CD14-positive monocyte (primary cell): ENCODE measurements at regions not wholly inside any gene's neighbourhood (a gene's known extent, or its start where the extent isn't known, plus 50 kb on each side); places are given as distances from the start of the nearest gene placed in this dataset.
"Not testable (repeated sequence)": the region's sequence is repeated elsewhere in the genome, so short reads cannot be mapped to it uniquely, and the experiment has no call there.

Experiments used
- DNase-seq, 3 donors: peaks; one replicate each; pipeline ENCODE4 v3.0.0-alpha.2; 2011 to 2022
- H2AFZ ChIP-seq: 2 replicates; pipeline ENCODE4 v1.6.0; 2012; ENCODE audit warnings: mild to moderate bottlenecking, low read depth, low read length, inconsistent platforms; ENCODE audit not compliant: insufficient read depth, poor library complexity, severe bottlenecking
- H3K27ac ChIP-seq, 2 donors: 1 replicate in 1 of 2; 2 replicates in 1 of 2; pipeline ENCODE4 v1.5.1; 2012 to 2013; ENCODE audit warnings: low read length in 2 of 2, control low read depth in 1 of 2, inconsistent platforms in 1 of 2, low read depth in 1 of 2, mild to moderate bottlenecking in 1 of 2
- H3K27me3 ChIP-seq, 2 donors: one replicate each; pipeline versions ENCODE4 v1.6.0 to v1.6.1; 2011 to 2013; ENCODE audit warnings: low read length in 2 of 2; ENCODE audit not compliant: control insufficient read depth in 2 of 2, insufficient read depth in 2 of 2
- H3K36me3 ChIP-seq, 2 donors: replicated peaks in 1 of 2; 1 replicate in 1 of 2; 2 replicates in 1 of 2; pipeline versions ENCODE4 v1.5.1 to v1.6.1; 2012 to 2013; ENCODE audit warnings: low read length in 2 of 2, control low read depth in 1 of 2, inconsistent platforms in 1 of 2, mild to moderate bottlenecking in 1 of 2; ENCODE audit not compliant: insufficient read depth in 2 of 2, control insufficient read depth in 1 of 2
- H3K4me1 ChIP-seq, 2 donors: 1 replicate in 1 of 2; 2 replicates in 1 of 2; pipeline versions ENCODE4 v1.5.1 to v1.6.1; 2012 to 2013; ENCODE audit warnings: low read length in 2 of 2, control low read depth in 1 of 2, inconsistent platforms in 1 of 2, mild to moderate bottlenecking in 1 of 2, moderate library complexity in 1 of 2; ENCODE audit not compliant: insufficient read depth in 2 of 2, control insufficient read depth in 1 of 2
- H3K4me2 ChIP-seq: replicated peaks from 2 replicates; pipeline ENCODE3; 2012; ENCODE audit warnings: low read length, moderate library complexity, mild to moderate bottlenecking; ENCODE audit not compliant: poor library complexity, severe bottlenecking; ENCODE audit errors: extremely low read depth
- H3K4me3 ChIP-seq, 3 experiments: fragments of 200-600 bp in 1 of 3; sonication (generic) in 1 of 3; replicated peaks in 1 of 3; 1 replicate in 2 of 3; 2 replicates in 1 of 3; pipeline ENCODE4 v1.5.1; 2011 to 2013; ENCODE audit warnings: low read length in 3 of 3, mild to moderate bottlenecking in 3 of 3, control low read depth in 2 of 3, low read depth in 2 of 3, inconsistent platforms in 1 of 3, moderate library complexity in 1 of 3
- H3K79me2 ChIP-seq: 2 replicates; pipeline ENCODE4 v1.6.0; 2012; ENCODE audit warnings: mild to moderate bottlenecking, control low read depth, inconsistent platforms, low read length, moderate library complexity; ENCODE audit not compliant: insufficient read depth
- H3K9ac ChIP-seq: 2 replicates; pipeline ENCODE4 v1.6.0; 2017; ENCODE audit warnings: low read length, mild to moderate bottlenecking; ENCODE audit not compliant: insufficient read depth, poor library complexity, severe bottlenecking
- H3K9me3 ChIP-seq, 2 donors: replicated peaks in 1 of 2; 1 replicate in 1 of 2; 2 replicates in 1 of 2; pipeline versions ENCODE4 v1.5.1 to v1.6.1; 2012 to 2013; ENCODE audit warnings: low read length in 2 of 2, control low read depth in 1 of 2; ENCODE audit not compliant: control insufficient read depth in 1 of 2, insufficient read depth in 1 of 2
- H4K20me1 ChIP-seq: 2 replicates; pipeline ENCODE4 v1.6.0; 2012; ENCODE audit warnings: mild to moderate bottlenecking, low read length, control low read depth, moderate library complexity; ENCODE audit not compliant: insufficient read depth
- H3K27ac Mint-ChIP-seq, 7 donors: one replicate each; pipeline ENCODE4 v1.8.0; 2020; ENCODE audit warnings: mild to moderate bottlenecking in 7 of 7, mixed read lengths in 7 of 7, moderate library complexity in 6 of 7, inconsistent platforms in 2 of 7
- H3K27me3 Mint-ChIP-seq, 3 donors: one replicate each; pipeline ENCODE4 v1.8.0; 2021 to 2022; ENCODE audit warnings: low read depth in 3 of 3, mild to moderate bottlenecking in 3 of 3, mixed read lengths in 3 of 3, moderate library complexity in 3 of 3, inconsistent platforms in 1 of 3
- H3K36me3 Mint-ChIP-seq, 2 donors: one replicate each; pipeline ENCODE4 v1.8.0; 2020; ENCODE audit warnings: mixed read lengths in 2 of 2, inconsistent platforms in 1 of 2, mild to moderate bottlenecking in 1 of 2
- H3K4me1 Mint-ChIP-seq: one replicate; pipeline ENCODE4 v1.8.0; 2020; ENCODE audit warnings: mild to moderate bottlenecking, mixed read lengths
- H3K4me3 Mint-ChIP-seq, 2 donors: one replicate each; pipeline ENCODE4 v1.8.0; 2020; ENCODE audit warnings: mild to moderate bottlenecking in 2 of 2, mixed read lengths in 2 of 2, moderate library complexity in 1 of 2
- H3K9me3 Mint-ChIP-seq, 7 donors: one replicate each; pipeline ENCODE4 v1.8.0; 2020 to 2022; ENCODE audit warnings: mixed read lengths in 7 of 7, mild to moderate bottlenecking in 6 of 7, moderate library complexity in 6 of 7, inconsistent platforms in 2 of 7
- WGBS: methylation state at CpG from one replicate; pipeline ENCODE4 v1.1.5; 2013; ENCODE audit warnings: missing lambda C conversion rate; ENCODE audit not compliant: insufficient coverage; 5-methylcytosine and 5-hydroxymethylcytosine counted together
- intact Hi-C, 2 donors: fragments of 100-400 bp; cut with micrococcal nuclease; formaldehyde crosslinking; loops; one replicate each; pipeline versions ENCODE4 v1.15.0 to v1.15.1; 2023

- H3K9me3 ChIP-seq, H3K4me1 ChIP-seq, H3K4me3 Mint-ChIP-seq, H3K27ac ChIP-seq, H3K4me3 ChIP-seq, intact Hi-C loops, H3K9ac ChIP-seq, H2AFZ ChIP-seq, H3K79me2 ChIP-seq, H3K9me3 Mint-ChIP-seq, H3K27me3 ChIP-seq, DNase-seq, H3K36me3 ChIP-seq, H3K4me2 ChIP-seq, H3K27ac Mint-ChIP-seq, H3K36me3 Mint-ChIP-seq, H3K4me1 Mint-ChIP-seq, H4K20me1 ChIP-seq, H3K27me3 Mint-ChIP-seq: not testable (repeated sequence)
- no CpG with 5 or more reads among the region's 5 CpGs for WGBS
Observed at GRCh38 chr7:65699026-65699714, 173.7 kb upstream of the VKORC1L1 start.

- H4K20me1 ChIP-seq, H3K36me3 Mint-ChIP-seq, H3K9ac ChIP-seq, intact Hi-C loops, H3K27ac Mint-ChIP-seq, H3K4me1 Mint-ChIP-seq, H3K79me2 ChIP-seq, DNase-seq, H3K4me3 ChIP-seq, H3K9me3 ChIP-seq, H3K9me3 Mint-ChIP-seq, H3K27me3 ChIP-seq, H3K4me2 ChIP-seq, H3K27me3 Mint-ChIP-seq, H3K4me1 ChIP-seq, H3K36me3 ChIP-seq, H3K27ac ChIP-seq, H3K4me3 Mint-ChIP-seq, H2AFZ ChIP-seq: not testable (repeated sequence)
- WGBS: no CpG with 5 or more reads among the region's 6 CpGs
Observed at GRCh38 chr7:65699715-65700356, 173.0 kb upstream of the VKORC1L1 start.

GRCh38 chr7:65719123-65719798 lies 153.6 kb upstream of the VKORC1L1 start:
- not testable (repeated sequence) for H3K4me1 Mint-ChIP-seq

More at GRCh38 chr7:65719123-65719798, 153.6 kb upstream of the VKORC1L1 start:
- DNase-seq, H3K27me3 Mint-ChIP-seq, H3K9me3 ChIP-seq, H3K36me3 ChIP-seq, H3K4me2 ChIP-seq, H3K27ac ChIP-seq, H3K36me3 Mint-ChIP-seq, H3K9ac ChIP-seq, H3K79me2 ChIP-seq, intact Hi-C loops, H2AFZ ChIP-seq, H3K27me3 ChIP-seq, H4K20me1 ChIP-seq, H3K4me1 ChIP-seq, H3K4me3 Mint-ChIP-seq, H3K27ac Mint-ChIP-seq, H3K9me3 Mint-ChIP-seq, H3K4me3 ChIP-seq: not testable (repeated sequence)
- no CpG with 5 or more reads among the region's 4 CpGs for WGBS
